HepG2 (cell line): ENCODE measurements at regions not wholly inside any gene's neighbourhood (a gene's known extent, or its start where the extent isn't known, plus 50 kb on each side); places are given as distances from the start of the nearest gene placed in this dataset.

Experiments
- ARNT ChIP-seq: fragments of 450-650 bp; IDR thresholded peaks from 2 replicates; pipeline ENCODE4 v1.6.1; 2017
- ASH2L ChIP-seq: fragments of 300-600, 200-600 bp; sonication (generic); IDR thresholded peaks from 2 replicates; pipeline ENCODE4 v1.7.0; 2017; ENCODE audit warnings: low read depth, mild to moderate bottlenecking, moderate library complexity, mixed read lengths, low read length; ENCODE audit not compliant: insufficient read length
- E2F1 ChIP-seq: sonication (generic); formaldehyde crosslinking; IDR thresholded peaks from 2 replicates; pipeline ENCODE4 v1.5.0; 2020; ENCODE audit warnings: missing genetic modification reagents
- ELF3 ChIP-seq: IDR thresholded peaks from 2 replicates; pipeline ENCODE4 v1.6.1; 2016; ENCODE audit warnings: missing genetic modification reagents, missing compliant biosample characterization
- ETS1 ChIP-seq: sonication (generic); formaldehyde crosslinking; IDR thresholded peaks from 2 replicates; pipeline ENCODE4 v1.4.0; 2020; ENCODE audit warnings: missing genetic modification reagents
- GABPA ChIP-seq, 2 experiments: IDR thresholded peaks; 2 replicates each; pipeline ENCODE4 v1.6.1; 2011 to 2016; ENCODE audit warnings: low read depth in 2 of 2, low read length in 1 of 2, missing biosample characterization in 1 of 2, missing genetic modification characterization in 1 of 2
- HNRNPL ChIP-seq: fragments of 200-400 bp; formaldehyde crosslinking; IDR thresholded peaks from 2 replicates; pipeline ENCODE4 v1.6.1; 2017; ENCODE audit warnings: mild to moderate bottlenecking, low read depth, low read length
- JARID2 ChIP-seq: sonication (generic); formaldehyde crosslinking; IDR thresholded peaks from 2 replicates; pipeline ENCODE4 v1.8.1; 2023; ENCODE audit warnings: missing genetic modification reagents, inconsistent platforms; ENCODE audit not compliant: insufficient replicate concordance
- MXI1 ChIP-seq: IDR thresholded peaks from 3 replicates; pipeline ENCODE4 v1.6.1; 2012; ENCODE audit warnings: low read depth, low read length, inconsistent platforms, borderline replicate concordance
- NCOA1 ChIP-seq: sonication (generic); formaldehyde crosslinking; IDR thresholded peaks from 2 replicates; pipeline ENCODE4 v1.9.0; 2021; ENCODE audit warnings: missing genetic modification reagents
- NR2F1 ChIP-seq, 2 experiments: fragments of 450-650 bp in 1 of 2; formaldehyde crosslinking in 1 of 2; IDR thresholded peaks; 2 replicates each; pipeline versions ENCODE4 v1.5.0 to v1.6.1; 2016 to 2020; ENCODE audit warnings: mild to moderate bottlenecking in 1 of 2, missing compliant biosample characterization in 1 of 2, missing genetic modification reagents in 1 of 2, moderate library complexity in 1 of 2
- PHF5A ChIP-seq: IDR thresholded peaks from one replicate; pipeline ENCODE4 v1.6.1; 2018; ENCODE audit warnings: low read depth, missing genetic modification reagents; ENCODE audit not compliant: unreplicated experiment
- RXRB ChIP-seq: IDR thresholded peaks from 2 replicates; pipeline ENCODE4 v1.6.1; 2016; ENCODE audit warnings: borderline replicate concordance, missing genetic modification reagents, missing compliant biosample characterization
- SRSF4 ChIP-seq: fragments of 200-400 bp; formaldehyde crosslinking; IDR thresholded peaks from one replicate; pipeline ENCODE4 v1.6.1; 2018; ENCODE audit warnings: mild to moderate bottlenecking, low read depth, low read length, moderate library complexity; ENCODE audit not compliant: poor library complexity, severe bottlenecking
- ZBTB3 ChIP-seq: sonication (generic); formaldehyde crosslinking; IDR thresholded peaks from 2 replicates; pipeline ENCODE4 v1.4.0; 2020; ENCODE audit warnings: low read depth, mild to moderate bottlenecking, moderate library complexity, missing genetic modification reagents, borderline replicate concordance
- ZFY ChIP-seq: sonication (generic); formaldehyde crosslinking; IDR thresholded peaks from 2 replicates; pipeline ENCODE4 v1.4.0; 2020; ENCODE audit warnings: missing genetic modification reagents
- ZNF143 ChIP-seq: sonication (generic); formaldehyde crosslinking; IDR thresholded peaks from 2 replicates; pipeline ENCODE4 v1.4.0; 2020; ENCODE audit warnings: missing genetic modification reagents
- ZNF280B ChIP-seq: sonication (generic); formaldehyde crosslinking; IDR thresholded peaks from 2 replicates; pipeline ENCODE4 v1.5.0; 2020; ENCODE audit warnings: missing genetic modification reagents, mild to moderate bottlenecking, borderline replicate concordance
- ZNF296 ChIP-seq: sonication (generic); formaldehyde crosslinking; conservative IDR thresholded peaks from 2 replicates; pipeline ENCODE4 v1.5.0; 2020; ENCODE audit warnings: mild to moderate bottlenecking, missing genetic modification reagents
- ZNF30 ChIP-seq: sonication (generic); formaldehyde crosslinking; IDR thresholded peaks from 2 replicates; pipeline ENCODE4 v1.5.0; 2020; ENCODE audit warnings: mild to moderate bottlenecking, missing genetic modification reagents
- ZNF468 ChIP-seq: sonication (generic); formaldehyde crosslinking; IDR thresholded peaks from 2 replicates; pipeline ENCODE4 v1.8.0; 2022; ENCODE audit warnings: mild to moderate bottlenecking, moderate library complexity, missing genetic modification reagents
- ZNF580 ChIP-seq: IDR thresholded peaks from 2 replicates; pipeline ENCODE4 v1.6.1; 2016; ENCODE audit warnings: low read depth, borderline replicate concordance
- ZNF710 ChIP-seq: sonication (generic); formaldehyde crosslinking; IDR thresholded peaks from 2 replicates; pipeline ENCODE4 v1.5.0; 2020; ENCODE audit warnings: mild to moderate bottlenecking, missing genetic modification reagents, borderline replicate concordance
- ZNF816 ChIP-seq: sonication (generic); formaldehyde crosslinking; IDR thresholded peaks from 2 replicates; pipeline ENCODE4 v1.8.0; 2022; ENCODE audit warnings: missing genetic modification reagents, mild to moderate bottlenecking, borderline replicate concordance

GRCh38 chr6:140379919-140380318 is 1005.5 kb upstream of the CITED2 start (continued):
- TF ChIP-seq ETS1: no peak
- TF ChIP-seq MXI1: no peak
- TF ChIP-seq ZNF468 (CRISPR knock-in tag): no peak
- 0 out of 4 replicates have a peak, but pooled peaks of 1 of the 2 experiments have one; percentile 36 for TF ChIP-seq NR2F1 (CRISPR knock-in tag; IDR thresholded peaks at IDR 0.05)
- TF ChIP-seq ZNF296 (CRISPR knock-in tag): no peak
- TF ChIP-seq ZBTB3 (CRISPR knock-in tag): no peak
- no peak for TF ChIP-seq ZNF143 (CRISPR knock-in tag)
- no peak for TF ChIP-seq E2F1
- TF ChIP-seq SRSF4: no peak
- TF ChIP-seq ELF3: peak; percentile 73
- TF ChIP-seq NCOA1: no peak
- no peak for TF ChIP-seq GABPA (IDR thresholded peaks at IDR 0.05; ENCODE audit: low read depth, low read length)
- no peak; the same call in 1 of the 2 replicates for TF ChIP-seq GABPA (CRISPR knock-in tag; IDR thresholded peaks at IDR 0.05; ENCODE audit: low read depth)
- TF ChIP-seq ZFY (CRISPR knock-in tag): no peak
- TF ChIP-seq ARNT: no peak
- no peak for TF ChIP-seq ASH2L
- TF ChIP-seq ZNF580 (CRISPR knock-in tag): no peak
- TF ChIP-seq JARID2: no peak
- TF ChIP-seq ZNF30 (CRISPR knock-in tag): no peak
- no peak for TF ChIP-seq ZNF280B
- TF ChIP-seq PHF5A (CRISPR knock-in tag): no peak
- TF ChIP-seq ZNF710 (CRISPR knock-in tag): 0 out of 2 replicates have a peak, but pooled peaks have one; percentile 24
- TF ChIP-seq ZNF816: no peak
- TF ChIP-seq RXRB (CRISPR knock-in tag): peak; percentile 64; the same call in 1 of the 2 replicates
- TF ChIP-seq HNRNPL: no peak
